Esophagus muscularis mucosa (tissue), 4 donors: ENCODE measurements at regions not wholly inside any gene's neighbourhood (a gene's known extent, or its start where the extent isn't known, plus 50 kb on each side); places are given as distances from the start of the nearest gene placed in this dataset.

Source experiments
- DNase-seq: peaks from one replicate; pipeline ENCODE4 v3.0.0-alpha.2; 2017; ENCODE audit errors: extremely low spot score
- H3K27ac ChIP-seq, 4 donors: fragments of 200-600 bp; sonication (generic); replicated peaks in 1 of 4; 1 replicate in 3 of 4; 2 replicates in 1 of 4; pipeline ENCODE4 v1.5.1; 2016 to 2019; ENCODE audit warnings: mild to moderate bottlenecking in 1 of 4
- H3K27me3 ChIP-seq, 4 donors: fragments of 200-600 bp; sonication (generic); one replicate each; pipeline versions ENCODE4 v1.5.1 to v1.6.0; 2016 to 2019
- H3K36me3 ChIP-seq, 4 donors: fragments of 200-600 bp; sonication (generic); one replicate each; pipeline ENCODE4 v1.5.1; 2016 to 2019
- H3K4me1 ChIP-seq, 4 donors: fragments of 200-600 bp; sonication (generic); one replicate each; pipeline ENCODE4 v1.5.1; 2016 to 2019
- H3K4me3 ChIP-seq, 4 donors: fragments of 200-600 bp; sonication (generic); 1 replicate in 2 of 4; 2 replicates in 2 of 4; pipeline ENCODE4 v1.5.1; 2016 to 2019; ENCODE audit warnings: mild to moderate bottlenecking in 4 of 4, moderate library complexity in 1 of 4
- H3K9me3 ChIP-seq, 4 donors: fragments of 200-600 bp; sonication (generic); 1 replicate in 3 of 4; 2 replicates in 1 of 4; pipeline ENCODE4 v1.5.1; 2016 to 2019
- CTCF ChIP-seq, 3 experiments: fragments of 200-600 bp in 2 of 3; fragments of 450-650 bp in 1 of 3; sonication (generic) in 2 of 3; IDR thresholded peaks; one replicate each; pipeline ENCODE4 v1.5.1; 2017 to 2019; ENCODE audit warnings: antibody characterized with exemption in 3 of 3, mild to moderate bottlenecking in 2 of 3, moderate library complexity in 1 of 3
- EP300 ChIP-seq: sonication (generic); formaldehyde crosslinking; IDR thresholded peaks from one replicate; pipeline ENCODE4 v1.6.1; 2017; ENCODE audit warnings: antibody characterized with exemption
- POLR2A ChIP-seq: fragments of 450-650 bp; IDR thresholded peaks from one replicate; pipeline ENCODE4 v1.6.1; 2017; ENCODE audit warnings: antibody characterized with exemption, moderate library complexity, mild to moderate bottlenecking, low read depth
- POLR2AphosphoS5 ChIP-seq, 2 donors: sonication (generic); formaldehyde crosslinking; IDR thresholded peaks; one replicate each; pipeline ENCODE4 v1.6.1; 2017; ENCODE audit warnings: antibody characterized with exemption in 2 of 2
- WGBS: methylation state at CpG from one replicate; pipeline ENCODE4 v1.1.5; 2018; 5-methylcytosine and 5-hydroxymethylcytosine counted together
- intact Hi-C: fragments of 100-400 bp; cut with DNase I; formaldehyde crosslinking; loops from one replicate; pipeline ENCODE4 v1.15.1; 2023

- H3K27ac ChIP-seq = no peak overlapping the region
- H3K36me3 ChIP-seq = no peaks in the 10 kb centered on the region
- no peaks in the 10 kb centered on the region for H3K27me3 ChIP-seq
- no peak overlapping the region for H3K4me3 ChIP-seq
- DNase-seq = no peak
- no peaks in the 10 kb centered on the region for H3K9me3 ChIP-seq
- intact Hi-C loops = no loop called here
- H3K4me1 ChIP-seq = peaks cover 0 to 8% (median 0%) of the 10 kb centered on the region in 4 donors
- whole genome bisulfite sequencing = 82% methylated on average over 3 of the region's 3 CpGs
- TF ChIP-seq POLR2AphosphoS5 (IDR thresholded peaks at IDR 0.05) = no peak
- no peak for TF ChIP-seq CTCF (IDR thresholded peaks at IDR 0.05)
- no peak for TF ChIP-seq POLR2A
- no peak for TF ChIP-seq EP300
These were observed 227.1 kb upstream of the DDHD1 start for GRCh38 chr14:53380052-53380866.

- DNase-seq = no peak
- no peak for TF ChIP-seq EP300
- TF ChIP-seq POLR2AphosphoS5 (IDR thresholded peaks at IDR 0.05) = no peak
- TF ChIP-seq POLR2A = no peak
- TF ChIP-seq CTCF (IDR thresholded peaks at IDR 0.05) = no peak
- intact Hi-C loops = no loop called here
- H3K27ac ChIP-seq = no peak overlapping the region
- H3K4me1 ChIP-seq = peaks cover 0 to 8% (median 0%) of the 10 kb centered on the region in 4 donors
- H3K9me3 ChIP-seq = no peaks in the 10 kb centered on the region
- no peaks in the 10 kb centered on the region for H3K36me3 ChIP-seq
- WGBS = 83% methylated on average over 4 of the region's 4 CpGs
- no peak overlapping the region for H3K4me3 ChIP-seq
- no peaks in the 10 kb centered on the region for H3K27me3 ChIP-seq
These were observed 225.0 kb upstream of the DDHD1 start for GRCh38 chr14:53378142-53378541.

- no peak for DNase-seq
- Histone ChIP-seq H3K27ac (no peak overlapping the region), H3K4me1 (peaks cover 0 to 8% (median 0%) of the 10 kb centered on the region in 4 donors), H3K27me3 (no peaks in the 10 kb centered on the region), H3K36me3 (no peaks in the 10 kb centered on the region), H3K9me3 (no peaks in the 10 kb centered on the region), H3K4me3 (no peak overlapping the region)
- TF ChIP-seq CTCF (IDR thresholded peaks at IDR 0.05) = no peak
- TF ChIP-seq POLR2A = no peak
- no peak for TF ChIP-seq EP300
- TF ChIP-seq POLR2AphosphoS5 (IDR thresholded peaks at IDR 0.05) = no peak
- WGBS = 64% methylated on average over 2 of the region's 2 CpGs
- intact Hi-C loops = no loop called here
These were observed 222.9 kb upstream of the DDHD1 start for GRCh38 chr14:53376064-53376463.

- Histone ChIP-seq H3K4me1 (peaks cover 0 to 8% (median 0%) of the 10 kb centered on the region in 4 donors), H3K4me3 (no peak overlapping the region), H3K36me3 (no peaks in the 10 kb centered on the region), H3K27ac (no peak overlapping the region), H3K27me3 (no peaks in the 10 kb centered on the region), H3K9me3 (no peaks in the 10 kb centered on the region)
- no peak for DNase-seq
- intact Hi-C loops = no loop called here
- TF ChIP-seq POLR2AphosphoS5 (IDR thresholded peaks at IDR 0.05) (no peak), POLR2A (no peak), EP300 (no peak), CTCF (IDR thresholded peaks at IDR 0.05) (no peak)
- WGBS = 79% methylated on average over 3 of the region's 3 CpGs
These were observed 222.5 kb upstream of the DDHD1 start for GRCh38 chr14:53375599-53375998.
